GM18907 (cell line): ENCODE measurements at regions not wholly inside any gene's neighbourhood (a gene's known extent, or its start where the extent isn't known, plus 50 kb on each side); places are given as distances from the start of the nearest gene placed in this dataset.
"Not testable (repeated sequence)": the region's sequence is repeated elsewhere in the genome, so short reads cannot be mapped to it uniquely, and the experiment has no call there.

Experiments used
- ATAC-seq: cut with Tn5 transposase; IDR thresholded peaks from one replicate; pipeline ENCODE4 v1.9.1; 2021; ENCODE audit warnings: mild to moderate bottlenecking, moderate library complexity; ENCODE audit not compliant: unreplicated experiment

DNA sequence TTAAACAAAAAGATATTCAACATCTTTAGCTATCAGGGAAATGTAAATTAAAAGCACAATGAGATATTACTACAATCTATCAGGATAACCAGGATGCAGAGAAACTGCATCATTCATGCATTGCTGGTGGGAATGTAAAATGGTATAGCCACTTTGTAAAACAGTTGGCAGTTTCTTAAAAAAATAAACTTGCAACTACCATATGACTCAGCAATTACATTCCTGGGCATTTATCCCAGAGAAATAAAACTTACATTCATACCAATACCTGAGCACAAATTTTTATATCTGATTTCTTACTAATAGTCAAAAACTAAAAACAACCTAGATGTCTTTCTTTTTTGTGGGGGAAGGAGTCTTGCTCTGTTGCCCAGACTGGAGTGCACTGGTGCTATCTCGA, 190.3 kb upstream of the TAB2 start:
- ATAC-seq, result no peak

- ATAC-seq, result no peak
Observed at GRCh38 chr6:149128489-149129145, 188.9 kb upstream of the TAB2 start.

- no peak for ATAC-seq
Observed at GRCh38 chr6:149129371-149130077, 188.0 kb upstream of the TAB2 start.

DNA sequence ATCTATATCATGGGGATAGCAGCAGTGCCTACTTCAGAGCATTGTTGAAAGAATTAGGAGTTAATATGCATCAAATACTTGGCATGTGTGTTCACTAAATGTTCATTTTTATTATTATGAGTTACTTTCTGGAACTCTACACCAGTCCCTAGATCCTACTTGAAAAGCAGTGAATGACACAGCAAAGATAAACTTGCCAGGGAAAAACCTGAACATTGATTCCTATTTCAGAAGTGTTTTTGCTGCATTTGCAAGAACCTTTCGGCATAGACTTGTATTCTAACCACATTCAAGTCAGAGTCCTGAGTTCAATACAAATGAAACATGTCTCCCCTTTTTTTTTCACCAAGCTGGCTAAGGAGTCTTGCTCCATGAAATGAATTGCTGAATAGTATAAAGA, 187.4 kb upstream of the TAB2 start:
- ATAC-seq, result no peak

DNA sequence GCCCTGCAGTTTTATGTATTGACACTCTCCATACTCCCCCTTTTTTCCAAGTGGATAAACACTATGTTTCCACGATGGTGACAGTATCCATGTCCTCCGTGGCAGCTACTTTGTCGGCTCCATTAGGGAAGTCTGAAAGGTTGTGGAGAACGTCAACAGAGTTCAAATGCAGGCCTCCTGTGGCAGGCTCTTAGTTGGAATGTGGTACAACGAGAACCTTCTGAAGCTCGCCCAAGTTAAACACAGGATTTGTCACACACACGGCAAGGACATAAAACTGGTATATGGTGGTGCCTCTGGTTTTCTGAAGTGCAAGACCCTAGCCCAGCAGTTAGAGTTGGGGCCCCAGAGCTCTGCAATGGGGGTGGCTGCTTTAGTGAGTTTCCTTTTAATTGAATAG, 187.0 kb upstream of the TAB2 start:
- no peak for ATAC-seq

GRCh38 chr6:149131891-149132290, 185.6 kb upstream of the TAB2 start:
- no peak for ATAC-seq

DNA sequence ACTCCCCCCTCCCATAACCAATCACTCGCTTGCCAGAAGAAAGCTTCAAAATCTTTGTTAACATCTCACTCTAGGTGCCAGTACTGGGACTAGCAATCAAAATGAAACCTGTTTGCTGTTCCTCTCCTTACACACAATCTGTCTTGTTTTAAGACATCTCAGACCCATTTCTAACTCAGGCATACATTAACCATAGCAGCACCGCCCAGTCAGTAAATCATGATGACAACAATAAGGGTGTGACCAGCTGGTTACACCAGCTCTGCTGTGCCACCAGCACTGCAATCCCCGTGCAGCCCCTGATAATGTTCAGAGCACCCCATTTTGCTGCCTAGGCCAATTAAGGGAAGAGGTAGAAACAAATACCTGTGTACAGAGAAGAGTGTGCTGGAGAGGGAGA, 185.2 kb upstream of the TAB2 start:
- no peak for ATAC-seq

- no peak for ATAC-seq
Observed at GRCh38 chr6:149134511-149134933, 183.0 kb upstream of the TAB2 start.

DNA sequence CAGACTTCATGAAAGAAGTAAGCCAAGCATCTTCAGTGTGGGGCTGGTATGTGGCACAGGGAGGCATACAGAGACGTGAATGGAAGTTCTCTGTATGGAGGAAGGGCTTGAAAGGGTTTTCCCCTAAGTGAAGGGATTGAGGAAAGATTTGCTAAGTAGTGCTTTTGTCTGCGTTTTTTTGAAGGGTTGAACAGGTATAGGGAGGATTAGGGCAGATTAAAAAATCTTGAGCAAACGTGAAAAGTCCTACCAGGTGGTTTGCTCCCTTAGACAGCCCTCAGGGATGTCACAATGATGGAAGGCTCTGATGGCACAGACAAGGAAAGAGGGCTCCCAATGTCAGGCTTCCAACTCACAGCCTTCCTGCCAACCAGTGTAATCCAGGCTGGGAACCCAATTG, 181.7 kb upstream of the TAB2 start:
- no peak for ATAC-seq

DNA sequence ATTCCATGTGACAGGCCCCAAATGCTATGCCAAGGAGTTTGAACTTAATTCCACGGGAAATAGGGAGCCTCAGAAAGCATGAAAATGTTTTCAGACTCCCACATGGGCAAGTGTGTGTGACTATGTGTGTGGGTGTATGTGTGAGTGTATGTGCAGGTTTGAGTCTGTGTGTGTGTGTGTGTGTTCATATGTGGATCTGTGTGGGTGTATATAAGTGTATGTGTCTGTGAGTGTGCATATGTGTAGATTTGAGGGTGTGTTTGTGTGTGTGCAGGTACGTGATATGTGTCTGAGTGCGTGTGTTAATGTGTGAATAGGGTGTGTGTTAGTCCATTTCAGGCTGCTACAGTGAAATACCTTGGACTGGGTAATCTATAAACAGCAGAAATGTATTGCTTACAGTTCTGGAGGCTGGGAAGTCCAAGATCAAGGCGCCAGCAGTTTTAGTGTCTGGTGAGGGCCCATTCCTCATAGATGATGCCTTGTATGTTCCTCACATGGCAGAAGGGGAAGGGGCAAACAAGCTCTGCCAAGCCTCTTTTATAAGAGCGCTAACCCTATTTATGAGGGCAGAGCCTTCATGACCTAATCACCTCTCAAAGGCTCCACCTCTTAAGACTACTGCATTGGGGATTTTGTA, 181.1 kb upstream of the TAB2 start:
- no peak for ATAC-seq

DNA sequence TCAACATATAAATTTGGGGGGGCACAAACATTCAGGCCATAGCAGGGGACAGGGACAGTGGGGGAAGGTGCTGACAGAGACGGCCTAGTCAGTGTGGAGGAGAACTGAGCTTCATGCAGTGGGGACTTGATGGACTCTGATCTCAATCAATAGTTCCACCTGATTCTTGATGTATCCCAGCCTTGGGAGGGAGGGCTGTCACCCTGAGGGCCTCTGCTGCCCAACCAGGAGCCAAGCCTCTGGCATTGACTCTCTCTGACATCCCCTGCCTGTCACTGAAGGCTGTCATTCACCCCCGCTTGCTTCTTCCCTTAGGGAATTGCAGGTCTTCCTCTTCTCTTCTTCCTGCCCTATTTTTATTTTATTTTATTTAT, 180.6 kb upstream of the TAB2 start:
- ATAC-seq, result no peak

DNA sequence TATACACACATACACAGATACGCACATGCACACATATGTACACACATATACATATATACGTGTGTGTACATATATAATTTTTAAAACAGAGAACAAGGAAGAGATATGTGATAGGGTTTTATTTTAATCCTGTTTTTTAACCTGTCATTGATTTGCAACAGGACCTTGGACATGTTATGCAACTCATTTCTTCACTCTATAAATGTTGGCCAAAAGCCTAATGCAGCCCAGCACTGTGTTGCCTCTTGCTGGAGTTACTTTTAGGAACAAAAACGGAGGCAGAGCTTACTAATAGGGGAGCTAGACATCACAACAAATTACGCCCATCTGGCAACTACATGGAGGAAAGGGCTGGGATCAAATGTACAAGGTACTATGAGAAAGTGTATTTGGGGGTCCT, 179.9 kb upstream of the TAB2 start:
- no peak for ATAC-seq

DNA sequence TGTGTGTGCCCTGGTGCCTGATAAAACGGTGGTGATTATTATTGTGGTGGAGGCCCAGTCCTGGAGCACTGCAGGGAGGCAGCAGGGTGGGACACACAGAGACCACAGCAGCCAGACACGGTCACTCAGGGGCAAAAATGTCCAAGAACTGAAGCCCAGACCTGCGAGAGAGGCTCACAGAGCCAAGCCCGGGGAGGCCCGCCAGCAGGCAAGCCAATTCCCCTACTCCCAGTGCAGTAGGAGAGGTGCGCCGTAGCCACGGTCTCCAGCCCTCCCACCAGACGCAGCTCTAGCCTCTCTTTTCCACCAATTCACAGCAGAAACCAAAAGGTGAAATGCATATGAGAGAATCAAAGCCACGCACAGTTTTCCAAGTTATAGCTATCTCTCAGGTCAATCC, 179.4 kb upstream of the TAB2 start:
- ATAC-seq, result no peak

DNA sequence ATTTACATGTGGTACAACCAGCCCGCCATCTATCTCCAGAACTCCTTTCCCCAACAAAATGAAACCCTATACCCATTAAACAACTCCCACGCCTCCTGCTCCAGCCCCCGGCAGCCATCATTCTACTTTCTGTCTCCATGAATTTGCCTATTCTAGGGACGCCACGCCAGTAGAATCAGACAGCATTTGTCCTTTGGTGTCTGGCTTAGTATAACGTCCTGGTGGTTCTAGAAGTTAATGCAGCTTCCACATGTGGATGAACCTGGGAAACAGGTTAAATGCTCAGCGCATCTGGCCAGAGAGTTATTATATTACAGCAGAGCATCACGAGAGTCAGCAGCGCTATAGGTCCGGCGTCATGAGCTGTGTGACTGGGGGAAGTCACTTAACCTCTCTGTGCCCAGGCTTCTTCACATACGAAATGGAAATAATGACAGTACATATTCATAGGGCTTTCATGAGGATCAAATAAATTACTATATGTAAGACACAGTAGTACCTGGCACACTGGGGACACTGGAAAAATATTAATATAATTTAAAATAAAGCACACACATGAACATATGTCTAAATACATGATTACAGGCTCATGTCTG, 178.7 kb upstream of the TAB2 start:
- ATAC-seq, result no peak

DNA sequence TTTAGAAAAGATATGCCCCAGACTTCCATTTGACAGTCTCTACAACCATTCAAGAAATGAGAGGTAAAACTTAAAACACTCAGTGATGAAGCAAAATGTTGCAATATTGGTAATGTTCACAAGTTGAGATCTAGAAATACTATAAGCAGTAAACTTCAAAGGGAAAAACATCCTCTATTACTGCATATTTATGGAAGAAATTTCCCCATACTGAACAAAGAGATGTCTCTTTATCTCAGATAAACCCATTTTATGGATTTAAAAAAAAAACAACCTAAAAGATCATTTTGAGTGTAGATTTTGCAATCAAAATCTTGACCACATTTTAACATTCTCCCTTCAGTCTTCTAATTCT, 177.8 kb upstream of the TAB2 start:
- ATAC-seq, result no peak

DNA sequence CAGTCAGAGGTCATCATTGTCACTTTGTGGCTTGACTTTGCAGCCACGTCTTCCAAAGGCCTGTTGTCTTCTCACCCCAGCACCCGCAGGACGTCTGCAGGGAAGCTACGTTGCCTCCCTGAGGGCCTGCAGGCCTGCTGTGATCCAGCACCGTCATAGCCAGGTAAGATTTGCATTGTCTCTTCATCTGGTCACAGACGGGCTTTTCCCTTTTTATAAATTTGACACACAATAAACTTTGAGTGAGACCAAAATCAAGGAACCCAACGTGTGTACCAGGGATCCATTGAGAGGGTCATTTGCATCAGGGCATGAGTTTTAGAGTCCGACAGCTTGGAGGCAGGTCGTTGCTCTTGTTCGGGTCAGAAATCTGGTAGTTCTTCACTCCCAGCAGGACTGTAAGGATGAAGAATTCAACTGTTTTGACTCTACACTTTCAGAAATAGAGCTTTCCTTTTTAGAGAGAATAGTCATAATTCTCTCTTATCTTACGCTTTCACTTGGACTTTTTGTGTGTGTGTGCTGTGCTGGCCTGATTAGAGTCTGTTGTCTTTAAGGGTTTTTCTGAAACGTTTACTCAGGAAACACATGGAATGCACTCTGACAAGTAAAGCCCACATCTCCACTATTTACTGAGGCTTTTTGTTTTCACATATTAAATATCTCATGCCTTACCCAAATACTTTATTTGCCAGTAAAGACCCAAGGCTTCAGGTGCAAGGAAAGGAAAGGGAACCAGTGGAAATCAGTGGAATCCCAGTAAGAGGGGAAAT, 177.2 kb upstream of the TAB2 start:
- peak; percentile 68 for ATAC-seq

- peak; percentile 80 for ATAC-seq
Observed at GRCh38 chr6:149140910-149141290, 176.6 kb upstream of the TAB2 start.

- ATAC-seq, result no peak
Observed at GRCh38 chr6:149142924-149143429, 174.5 kb upstream of the TAB2 start.

GRCh38 chr6:149145800-149146199, 171.7 kb upstream of the TAB2 start:
- not testable (repeated sequence) for ATAC-seq

DNA sequence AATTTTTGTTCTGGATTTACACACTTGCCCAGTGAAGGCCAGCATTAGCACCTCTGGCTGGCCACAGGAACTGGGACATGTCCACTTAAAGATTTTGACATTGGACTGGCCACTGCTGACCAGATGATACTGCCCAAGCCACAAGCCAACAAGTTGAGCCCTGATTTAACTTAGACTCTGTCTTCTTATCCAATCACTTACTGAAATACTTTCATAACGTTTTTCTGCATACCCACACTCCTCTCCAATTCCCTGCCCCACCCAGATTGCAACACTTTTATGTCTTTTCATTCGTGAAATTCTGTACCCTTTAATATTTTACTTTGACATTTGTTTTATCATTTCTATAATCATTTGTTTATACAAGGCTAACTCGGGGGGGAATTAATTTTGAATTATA, 170.3 kb upstream of the TAB2 start:
- no peak for ATAC-seq
